Stimulated activated CD4-positive, alpha-beta T cell treated with anti-CD3 and anti-CD28 coated beads, Interleukin-4, amount 100 ng/mL, for 4 hours (primary cell): ENCODE measurements at regions not wholly inside any gene's neighbourhood (a gene's known extent, or its start where the extent isn't known, plus 50 kb on each side); places are given as distances from the start of the nearest gene placed in this dataset.

Experiments
- DNase-seq, 2 experiments: peaks; one replicate each; pipeline ENCODE4 v3.0.0-alpha.2; 2020

GRCh38 chr16:86894029-86894567 lies 315.7 kb downstream of the FOXL1 start:
- DNase-seq, result no peak

GRCh38 chr16:86894925-86895324 lies 316.6 kb downstream of the FOXL1 start:
- no peak for DNase-seq

- DNase-seq, result no peak
Observed at GRCh38 chr16:86895606-86896005, 317.3 kb downstream of the FOXL1 start.

GRCh38 chr16:86896976-86897375 lies 318.6 kb downstream of the FOXL1 start:
- no peak for DNase-seq

DNA sequence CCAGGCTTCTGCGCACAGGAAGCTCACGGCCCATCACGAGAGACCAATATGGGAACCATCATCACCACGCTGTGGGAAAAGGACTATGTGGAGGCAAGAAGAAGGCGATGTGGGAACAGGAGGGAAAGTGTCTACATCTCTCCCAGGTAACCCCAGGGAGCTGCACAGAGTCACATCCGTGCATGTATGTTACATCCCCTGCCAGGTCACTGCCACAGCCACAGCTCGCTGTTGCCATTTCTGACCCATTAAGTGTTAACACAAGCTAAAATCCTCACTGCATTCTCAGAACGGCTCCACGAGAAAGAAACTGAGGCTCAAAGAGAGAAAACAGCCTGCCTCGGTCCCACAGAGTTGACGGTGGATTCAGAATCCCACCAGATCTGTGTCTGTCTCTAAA lies 319.1 kb downstream of the FOXL1 start:
- DNase-seq, result no peak

- DNase-seq, result no peak
Observed at GRCh38 chr16:86898386-86898785, 320.0 kb downstream of the FOXL1 start.

DNA sequence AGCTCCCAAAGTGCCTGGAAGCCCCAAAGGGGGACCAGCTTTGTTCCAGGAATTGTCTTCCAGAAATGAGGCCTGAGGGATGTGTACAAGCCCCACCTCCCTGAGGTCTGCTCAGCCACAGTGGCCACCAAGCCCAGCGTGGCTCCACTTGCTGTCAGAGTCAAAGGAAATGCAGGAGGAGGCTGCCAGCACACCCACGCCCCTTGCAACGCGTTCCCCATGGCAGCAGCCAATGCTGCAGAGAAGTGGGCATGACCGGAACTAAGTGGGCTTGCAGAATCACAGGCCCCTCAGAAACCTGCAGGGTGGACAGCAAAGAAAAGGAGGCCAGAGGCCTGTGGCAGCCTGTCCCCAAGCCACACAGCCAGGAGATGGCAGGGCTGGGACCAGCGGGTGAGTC lies 320.8 kb downstream of the FOXL1 start:
- no peak for DNase-seq

GRCh38 chr16:86899757-86900156 lies 321.4 kb downstream of the FOXL1 start:
- no peak for DNase-seq

DNA sequence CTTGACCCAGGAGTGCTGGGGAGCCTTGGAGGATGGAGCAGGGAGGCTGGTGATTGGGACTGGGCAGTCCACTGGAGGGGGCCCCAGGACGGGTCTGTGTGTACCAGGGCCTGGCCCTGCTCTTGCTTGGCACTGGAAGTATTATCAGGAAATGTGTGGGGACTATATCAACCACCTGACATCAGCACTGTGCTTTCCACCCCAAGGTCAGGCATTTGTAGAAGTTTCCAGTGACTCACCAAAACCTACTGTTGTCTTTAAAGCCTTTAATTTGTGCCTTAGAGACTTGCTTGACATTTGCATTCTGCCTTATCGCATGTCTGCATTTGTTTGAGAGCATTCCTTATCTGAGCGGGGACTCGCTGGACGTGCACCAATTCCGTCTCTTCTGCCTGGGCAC lies 323.1 kb downstream of the FOXL1 start:
- DNase-seq, result no peak

GRCh38 chr16:86902656-86903001 lies 324.3 kb downstream of the FOXL1 start:
- no peak for DNase-seq

GRCh38 chr16:86903068-86903467 lies 324.7 kb downstream of the FOXL1 start:
- DNase-seq, result no peak

GRCh38 chr16:86905302-86905701 lies 327.0 kb downstream of the FOXL1 start:
- DNase-seq, result no peak

GRCh38 chr16:86906623-86907022 lies 328.3 kb downstream of the FOXL1 start:
- DNase-seq, result no peak

DNA sequence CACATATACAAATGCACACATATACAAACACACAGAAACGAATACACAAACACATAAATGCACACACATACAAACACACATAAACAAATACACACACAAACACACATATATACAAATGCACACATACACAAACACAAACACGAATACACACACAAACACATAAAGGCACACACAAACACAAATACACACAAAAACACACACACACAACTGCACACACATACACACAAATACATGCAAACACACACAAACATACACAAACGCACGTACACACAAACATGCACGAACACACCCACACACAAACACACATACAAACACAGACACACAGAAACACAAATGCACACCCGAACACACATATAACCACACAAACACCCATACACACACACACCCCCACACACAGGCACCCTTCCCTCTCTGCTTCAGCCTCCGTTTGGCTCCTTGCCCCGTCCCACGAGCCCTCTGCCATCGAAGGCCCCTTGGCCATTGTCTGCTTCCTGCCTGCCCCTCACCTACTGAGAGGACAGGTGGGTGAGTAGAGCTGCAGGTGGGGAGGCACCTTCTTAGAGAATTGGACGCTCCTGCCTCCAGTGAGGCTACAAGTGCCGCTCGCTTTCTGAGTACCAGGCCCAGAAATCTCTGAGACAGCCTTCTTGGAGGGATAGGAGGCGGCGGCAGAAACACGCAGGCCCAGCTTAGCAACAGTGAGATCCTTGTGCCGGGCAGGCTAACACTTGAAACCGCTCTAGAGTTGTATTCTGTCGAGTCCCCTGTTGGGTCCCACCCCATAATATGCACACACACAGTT lies 331.2 kb downstream of the FOXL1 start:
- no peak for DNase-seq

DNA sequence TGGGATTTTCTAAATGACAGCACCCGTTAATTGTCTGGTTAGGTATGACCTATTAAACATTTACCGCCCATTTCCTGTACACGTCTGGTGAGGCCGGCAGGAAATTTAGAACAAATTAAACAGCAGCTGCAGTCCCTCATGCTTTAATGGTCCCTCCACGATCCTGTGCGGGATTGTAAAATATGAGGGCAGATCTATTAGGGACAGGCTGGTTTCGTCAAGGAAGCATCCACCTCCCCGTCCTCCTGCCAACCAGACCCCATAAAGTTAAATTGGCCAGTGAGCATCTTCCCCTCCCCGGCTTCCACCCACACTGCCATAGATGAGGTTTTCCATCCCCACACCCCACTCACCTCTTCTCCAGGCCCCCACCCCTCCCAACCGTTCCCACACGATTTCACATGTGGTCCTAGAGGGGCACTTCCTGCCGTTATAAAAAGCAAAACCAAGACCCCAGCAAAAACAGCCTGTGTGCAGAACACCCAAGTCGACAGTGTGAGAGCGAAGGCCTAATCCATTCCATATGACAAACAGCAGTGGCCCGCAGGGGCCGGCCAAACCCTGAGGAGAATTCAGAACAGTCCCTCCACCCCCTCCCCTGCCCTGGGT lies 331.9 kb downstream of the FOXL1 start:
- DNase-seq, result no peak

DNA sequence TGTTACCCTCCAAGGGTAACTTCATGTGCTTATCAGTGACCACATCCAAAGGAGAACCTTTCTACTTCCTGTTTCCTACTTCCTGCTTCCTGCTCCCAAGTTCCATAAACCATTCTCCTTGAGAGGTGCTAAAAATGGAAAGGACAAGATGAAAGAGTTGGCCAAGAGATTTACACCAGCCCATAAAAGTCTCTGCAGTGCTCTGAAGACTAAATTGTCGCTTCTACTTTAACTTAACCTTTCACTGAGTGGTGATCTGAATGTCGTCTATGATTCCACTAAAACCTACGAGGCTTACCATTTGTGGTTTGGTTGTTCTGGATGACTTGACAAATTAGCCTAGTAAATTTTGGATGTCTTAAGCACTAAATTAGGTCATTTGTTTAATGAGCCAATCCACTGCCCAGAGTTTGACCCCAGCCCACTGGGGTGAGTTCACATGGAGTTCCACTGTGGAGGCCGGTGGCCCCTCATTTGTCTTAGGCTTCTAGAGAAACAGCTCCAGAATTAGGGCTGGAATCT lies 333.1 kb downstream of the FOXL1 start:
- no peak for DNase-seq

DNA sequence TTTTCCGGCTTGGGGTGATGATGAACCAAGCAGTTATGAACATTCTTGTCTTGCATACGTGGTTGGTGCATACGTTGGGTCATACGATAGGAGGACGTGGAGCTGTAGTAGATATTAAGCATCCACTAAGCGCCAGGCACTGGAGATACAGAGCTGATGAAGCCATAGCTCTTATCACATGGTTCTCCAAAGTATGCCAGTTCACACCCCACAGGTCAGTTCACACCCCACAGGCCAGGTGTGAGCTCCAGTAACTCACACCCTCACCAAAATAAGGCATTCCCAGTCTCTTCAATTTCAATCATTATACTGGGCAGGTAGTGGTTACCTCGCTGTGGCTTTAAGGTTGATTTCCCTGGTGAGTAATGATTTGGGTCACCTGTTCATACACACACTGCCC lies 335.5 kb downstream of the FOXL1 start:
- no peak for DNase-seq

DNA sequence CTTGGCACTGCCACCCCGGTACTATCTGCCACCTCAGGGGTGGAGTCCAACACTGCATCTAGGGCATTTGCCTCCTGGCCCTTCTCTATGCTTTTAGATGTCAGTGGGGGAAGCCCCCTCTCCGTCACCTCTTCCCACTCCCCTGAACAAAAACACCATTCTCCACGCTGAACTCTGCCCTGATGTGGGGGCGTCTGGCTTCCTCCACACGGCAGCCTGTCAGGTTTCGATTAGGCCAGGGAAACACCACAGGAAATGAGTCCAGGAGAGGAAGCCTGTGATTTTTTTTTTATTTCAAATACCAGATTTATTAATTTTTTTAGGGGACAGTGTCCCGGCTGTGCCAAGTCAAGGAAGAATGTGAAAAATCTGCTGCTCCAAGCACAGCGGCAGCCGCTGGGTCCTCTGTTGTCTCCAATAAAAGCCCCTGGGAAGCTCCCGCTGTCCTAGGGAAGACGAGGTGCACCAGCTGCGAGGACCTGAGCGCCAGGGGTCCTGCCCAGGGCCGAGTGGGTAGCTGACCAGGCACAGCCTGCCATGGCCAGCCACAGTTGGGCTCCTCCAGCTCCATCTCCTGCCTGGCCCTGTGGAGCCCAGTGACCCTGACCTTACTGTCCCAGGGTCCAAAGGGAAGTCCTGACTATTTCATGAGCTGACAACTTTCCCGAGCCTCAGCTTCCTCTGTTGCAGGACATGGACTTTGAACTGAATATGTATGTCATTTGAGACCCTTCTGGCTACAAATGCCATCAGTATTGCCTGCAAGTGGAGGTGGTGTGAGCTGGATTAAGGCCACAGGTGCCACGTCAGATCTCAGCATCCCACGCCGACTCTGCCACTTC lies 336.7 kb downstream of the FOXL1 start:
- no peak for DNase-seq

- DNase-seq, result no peak
Observed at GRCh38 chr16:86917471-86918365, 339.4 kb downstream of the FOXL1 start.

DNA sequence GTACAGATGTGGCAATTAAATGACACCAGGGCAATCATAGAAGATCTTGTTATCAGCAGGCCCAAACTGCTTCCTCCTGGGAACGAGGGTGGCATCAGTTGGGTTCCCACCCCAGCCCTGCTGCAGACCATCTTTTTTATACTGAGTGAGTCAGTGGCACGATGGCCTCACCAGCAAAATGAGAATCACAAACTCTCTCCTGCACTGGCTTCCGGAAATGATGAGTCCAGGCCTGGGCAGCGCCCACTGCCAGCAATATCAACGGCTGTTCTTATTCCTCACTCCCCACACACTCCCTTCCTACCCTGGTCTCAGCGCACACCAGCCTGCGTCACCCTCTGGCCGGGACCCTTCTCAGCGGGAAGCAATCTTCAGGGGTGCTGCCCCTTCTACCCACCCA lies 340.3 kb downstream of the FOXL1 start:
- DNase-seq, result no peak

GRCh38 chr16:86919078-86919477 lies 340.7 kb downstream of the FOXL1 start:
- no peak for DNase-seq

DNA sequence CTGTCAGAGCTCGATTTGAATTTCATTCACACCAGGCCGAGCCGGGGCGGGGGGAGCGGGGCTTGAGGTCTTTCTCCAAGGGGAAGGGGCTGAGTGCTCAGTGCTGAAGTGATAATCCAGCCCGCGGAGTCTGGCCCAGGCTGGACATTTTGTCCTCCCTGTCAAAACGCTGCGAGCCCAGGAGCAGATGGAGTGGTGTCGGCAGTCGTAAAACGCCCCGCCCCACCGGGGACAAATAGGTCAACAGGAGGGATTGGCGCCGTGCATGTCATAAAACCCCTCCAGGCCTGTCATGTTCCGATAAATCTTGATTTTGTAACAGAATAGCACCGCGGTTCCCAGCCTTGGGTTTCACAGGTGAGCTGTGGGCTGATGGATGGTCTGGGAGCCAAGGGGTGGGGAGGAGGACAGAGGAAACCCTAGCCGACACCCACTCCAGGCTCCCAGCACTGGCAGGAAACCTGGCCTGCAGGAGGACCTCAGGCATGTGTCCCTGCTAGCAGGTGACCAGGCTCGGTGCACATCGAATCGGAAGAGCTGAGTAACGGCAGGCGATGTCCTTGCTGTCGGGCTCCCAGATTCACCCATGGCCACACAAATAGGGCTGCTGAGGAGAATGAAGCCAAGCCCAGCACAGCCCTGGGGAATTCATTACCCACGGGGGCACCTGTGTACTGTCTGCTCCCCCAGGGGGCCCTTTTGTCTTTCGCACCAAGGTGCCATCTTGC lies 341.4 kb downstream of the FOXL1 start:
- no peak for DNase-seq
